Activated T-helper 9 cell treated with anti-CD3 and anti-CD28 coated beads, Interleukin-2, amount 50 U/mL, for 16 hours (primary cell): ENCODE measurements at regions not wholly inside any gene's neighbourhood (a gene's known extent, or its start where the extent isn't known, plus 50 kb on each side); places are given as distances from the start of the nearest gene placed in this dataset.

Experiments
- DNase-seq: peaks from one replicate; pipeline ENCODE4 v3.0.0-alpha.2; 2020; ENCODE audit warnings: low read depth

- no peak for DNase-seq
Observed at GRCh38 chr16:17548825-17549224, 78.1 kb upstream of the XYLT1 start.

- DNase-seq = no peak
Observed at GRCh38 chr16:17544785-17545184, 74.0 kb upstream of the XYLT1 start.

GRCh38 chr16:17544304-17544703, 73.5 kb upstream of the XYLT1 start:
- DNase-seq = no peak

- DNase-seq = no peak
Observed at GRCh38 chr16:17543073-17543472, 72.3 kb upstream of the XYLT1 start.

GRCh38 chr16:17541324-17541723, 70.6 kb upstream of the XYLT1 start:
- no peak for DNase-seq

- DNase-seq = no peak
Observed at GRCh38 chr16:17538927-17539326, 68.2 kb upstream of the XYLT1 start.

GRCh38 chr16:17532338-17532995, 61.7 kb upstream of the XYLT1 start:
- no peak for DNase-seq

GRCh38 chr16:17529982-17530760, 59.4 kb upstream of the XYLT1 start:
- no peak for DNase-seq

- DNase-seq = no peak
Observed at GRCh38 chr16:17526956-17527937, 56.5 kb upstream of the XYLT1 start.

- DNase-seq = no peak
Observed at GRCh38 chr16:17524656-17525055, 53.9 kb upstream of the XYLT1 start.

- DNase-seq = no peak
Observed at GRCh38 chr16:17520561-17520960, 49.8 kb upstream of the XYLT1 start.
